HG02642 (cell line): ENCODE measurements at regions not wholly inside any gene's neighbourhood (a gene's known extent, or its start where the extent isn't known, plus 50 kb on each side); places are given as distances from the start of the nearest gene placed in this dataset.

Experiments used
- ATAC-seq: cut with Tn5 transposase; IDR thresholded peaks from one replicate; pipeline ENCODE4 v1.9.1; 2021; ENCODE audit warnings: mild to moderate bottlenecking; ENCODE audit not compliant: unreplicated experiment, poor library complexity

GRCh38 chr6:71395731-71396409 is 107.3 kb downstream of the OGFRL1 start:
- ATAC-seq = no peak

GRCh38 chr6:71396410-71396801 is 107.8 kb downstream of the OGFRL1 start:
- ATAC-seq = peak; percentile 89

- ATAC-seq = no peak
Measured at GRCh38 chr6:71399279-71399678, 110.7 kb downstream of the OGFRL1 start.

- ATAC-seq = no peak
Measured at GRCh38 chr6:71400852-71401251, 112.2 kb downstream of the OGFRL1 start.

GRCh38 chr6:71402096-71402495 is 113.5 kb downstream of the OGFRL1 start:
- no peak for ATAC-seq

GRCh38 chr6:71403422-71404134 is 115.0 kb downstream of the OGFRL1 start:
- ATAC-seq = no peak

GRCh38 chr6:71404145-71404966 is 115.7 kb downstream of the OGFRL1 start:
- ATAC-seq = no peak

- no peak for ATAC-seq
Measured at GRCh38 chr6:71404967-71405278, 116.3 kb downstream of the OGFRL1 start.

- ATAC-seq = no peak
Measured at GRCh38 chr6:71405416-71405815, 116.8 kb downstream of the OGFRL1 start.

- no peak for ATAC-seq
Measured at GRCh38 chr6:71406865-71407860, 118.6 kb downstream of the OGFRL1 start.

- ATAC-seq = no peak
Measured at GRCh38 chr6:71408787-71409723, 120.4 kb downstream of the OGFRL1 start.

GRCh38 chr6:71410164-71410566 is 121.6 kb downstream of the OGFRL1 start:
- ATAC-seq = no peak

GRCh38 chr6:71410681-71411080 is 122.1 kb downstream of the OGFRL1 start:
- no peak for ATAC-seq

- ATAC-seq = no peak
Measured at GRCh38 chr6:71411882-71412281, 123.3 kb downstream of the OGFRL1 start.

GRCh38 chr6:71412559-71413140 is 124.0 kb downstream of the OGFRL1 start:
- ATAC-seq = no peak

- no peak for ATAC-seq
Measured at GRCh38 chr6:71414486-71414885, 125.9 kb downstream of the OGFRL1 start.

GRCh38 chr6:71419217-71420094 is 130.8 kb downstream of the OGFRL1 start:
- ATAC-seq = no peak
